Adrenal gland (tissue), 9 donors: ENCODE measurements at regions not wholly inside any gene's neighbourhood (a gene's known extent, or its start where the extent isn't known, plus 50 kb on each side); places are given as distances from the start of the nearest gene placed in this dataset.

Source experiments
- DNase-seq, 7 donors: peaks; one replicate each; pipeline ENCODE4 v3.0.0-alpha.2; 2019 to 2020
- H3K27ac ChIP-seq, 5 donors: fragments of 200-600 bp; sonication (generic) in 4 of 5; 1 replicate in 3 of 5; 2 replicates in 2 of 5; pipeline versions ENCODE4 v1.5.1 to v1.8.0; 2016 to 2020; ENCODE audit warnings: mild to moderate bottlenecking in 1 of 5
- H3K27me3 ChIP-seq: fragments of 200-600 bp; 2 replicates; pipeline ENCODE4 v1.8.0; 2021
- H3K36me3 ChIP-seq, 2 donors: fragments of 200-600 bp; replicated peaks in 1 of 2; 1 replicate in 1 of 2; 2 replicates in 1 of 2; pipeline versions ENCODE4 v1.5.1 to v1.8.0; 2018 to 2022
- H3K4me1 ChIP-seq, 2 donors: fragments of 200-600 bp; replicated peaks in 1 of 2; 1 replicate in 1 of 2; 2 replicates in 1 of 2; pipeline versions ENCODE4 v1.5.1 to v1.8.0; 2018 to 2021
- H3K4me3 ChIP-seq, 4 donors: fragments of 200-600 bp; sonication (generic) in 3 of 4; one replicate each; pipeline ENCODE4 v1.5.1; 2016 to 2018
- H3K9me3 ChIP-seq, 3 donors: fragments of 200-600 bp; sonication (generic) in 1 of 3; replicated peaks in 1 of 3; 1 replicate in 2 of 3; 2 replicates in 1 of 3; pipeline versions ENCODE4 v1.5.1 to v1.8.0; 2016 to 2021
- CTCF ChIP-seq, 6 experiments: fragments of 450-650 bp in 4 of 6; fragments of 200-600 bp in 2 of 6; sonication (generic) in 1 of 6; IDR thresholded peaks; 1 replicate in 5 of 6; 2 replicates in 1 of 6; pipeline versions ENCODE4 v1.5.1 to v1.8.0; 2016 to 2021; ENCODE audit warnings: antibody characterized with exemption in 6 of 6, mild to moderate bottlenecking in 2 of 6, moderate library complexity in 1 of 6
- POLR2A ChIP-seq, 2 donors: fragments of 450-650 bp; IDR thresholded peaks; one replicate each; pipeline ENCODE4 v1.6.1; 2017; ENCODE audit warnings: antibody characterized with exemption in 2 of 2, mild to moderate bottlenecking in 2 of 2, moderate library complexity in 1 of 2
- WGBS, 4 donors: extraction: QIAGEN DNeasy Blood & Tissue Kit in 2 of 4; methylation state at CpG; one replicate each; pipeline versions ENCODE4 v1.1.5 to v1.1.7; 2013 to 2017; 5-methylcytosine and 5-hydroxymethylcytosine counted together
- intact Hi-C, 2 donors: fragments of 100-400 bp; cut with DNase I; formaldehyde crosslinking; loops; one replicate each; pipeline versions ENCODE4 v1.14.1 to v1.15.0; 2022 to 2023
- donor health status: healthy with polysubstance abuse.
- donor health status: Bipolar disorder and iron deficiency.
- donor health status: DM: yes; HTN: yes; CAD: no.
- donor health status: DM: no; HTN: no; CAD: no.
- donor health status: DM: no; HTN: no; CAD: no.

GRCh38 chr11:98549571-98549970, 471.2 kb upstream of the CNTN5 start:
- TF ChIP-seq CTCF (IDR thresholded peaks at IDR 0.05) (no peak), POLR2A (IDR thresholded peaks at IDR 0.05) (no peak)
- intact Hi-C loops, result no loop called here
- Histone ChIP-seq H3K27ac (no peak overlapping the region), H3K4me3 (no peak overlapping the region), H3K9me3 (no peaks in the 10 kb centered on the region), H3K27me3 (no peaks in the 10 kb centered on the region), H3K4me1 (no peaks in the 10 kb centered on the region), H3K36me3 (no peaks in the 10 kb centered on the region)
- no peak for DNase-seq
- 76 to 86% (median 81%) methylated on average over 3 of the region's 3 CpGs for WGBS, 4 donors

- no peak for TF ChIP-seq POLR2A (IDR thresholded peaks at IDR 0.05)
- TF ChIP-seq CTCF (IDR thresholded peaks at IDR 0.05), result no peak
- Histone ChIP-seq H3K27me3 (no peaks in the 10 kb centered on the region), H3K36me3 (no peaks in the 10 kb centered on the region), H3K4me3 (no peak overlapping the region), H3K4me1 (no peaks in the 10 kb centered on the region), H3K27ac (no peak overlapping the region), H3K9me3 (no peaks in the 10 kb centered on the region)
- no peak for DNase-seq
- intact Hi-C loops, result no loop called here
Measured at GRCh38 chr11:98559961-98560360, 460.8 kb upstream of the CNTN5 start.

- DNase-seq, result no peak
- H3K4me1 ChIP-seq, result no peaks in the 10 kb centered on the region
- intact Hi-C loops, result no loop called here
- H3K36me3 ChIP-seq, result no peaks in the 10 kb centered on the region
- TF ChIP-seq POLR2A (IDR thresholded peaks at IDR 0.05), result no peak
- TF ChIP-seq CTCF (IDR thresholded peaks at IDR 0.05), result no peak
- H3K27me3 ChIP-seq, result no peaks in the 10 kb centered on the region
- H3K9me3 ChIP-seq, result no peaks in the 10 kb centered on the region
- no peak overlapping the region for H3K27ac ChIP-seq
- no peak overlapping the region for H3K4me3 ChIP-seq
- 68 to 81% (median 71%) methylated on average over 4 of the region's 4 CpGs for WGBS, 4 donors
Measured at GRCh38 chr11:98561252-98561651, 459.5 kb upstream of the CNTN5 start.

- H3K27ac ChIP-seq, result no peak overlapping the region
- intact Hi-C loops, result no loop called here
- H3K4me3 ChIP-seq, result no peak overlapping the region
- no peak for TF ChIP-seq POLR2A (IDR thresholded peaks at IDR 0.05)
- TF ChIP-seq CTCF (IDR thresholded peaks at IDR 0.05), result no peak
- H3K27me3 ChIP-seq, result no peaks in the 10 kb centered on the region
- H3K9me3 ChIP-seq, result no peaks in the 10 kb centered on the region
- no peaks in the 10 kb centered on the region for H3K36me3 ChIP-seq
- no peak for DNase-seq
- H3K4me1 ChIP-seq, result no peaks in the 10 kb centered on the region
Measured at GRCh38 chr11:98561877-98562395, 458.8 kb upstream of the CNTN5 start.
